HG03342 (cell line): ENCODE measurements at regions not wholly inside any gene's neighbourhood (a gene's known extent, or its start where the extent isn't known, plus 50 kb on each side); places are given as distances from the start of the nearest gene placed in this dataset.

Source experiments
- ATAC-seq: cut with Tn5 transposase; IDR thresholded peaks from one replicate; pipeline ENCODE4 v1.9.1; 2021; ENCODE audit warnings: mild to moderate bottlenecking, moderate library complexity; ENCODE audit not compliant: unreplicated experiment

- ATAC-seq: no peak
Measured at GRCh38 chr5:1707467-1707866, 92.2 kb downstream of the MRPL36 start.

- ATAC-seq: no peak
Measured at GRCh38 chr5:1706428-1706827, 93.2 kb downstream of the MRPL36 start.

- no peak for ATAC-seq
Measured at GRCh38 chr5:1706021-1706420, 93.6 kb downstream of the MRPL36 start.

GRCh38 chr5:1704676-1705075, 95.0 kb downstream of the MRPL36 start:
- ATAC-seq: no peak

- ATAC-seq: no peak
Measured at GRCh38 chr5:1704266-1704665, 95.4 kb downstream of the MRPL36 start.

- ATAC-seq: no peak
Measured at GRCh38 chr5:1703352-1704050, 96.1 kb downstream of the MRPL36 start.

DNA sequence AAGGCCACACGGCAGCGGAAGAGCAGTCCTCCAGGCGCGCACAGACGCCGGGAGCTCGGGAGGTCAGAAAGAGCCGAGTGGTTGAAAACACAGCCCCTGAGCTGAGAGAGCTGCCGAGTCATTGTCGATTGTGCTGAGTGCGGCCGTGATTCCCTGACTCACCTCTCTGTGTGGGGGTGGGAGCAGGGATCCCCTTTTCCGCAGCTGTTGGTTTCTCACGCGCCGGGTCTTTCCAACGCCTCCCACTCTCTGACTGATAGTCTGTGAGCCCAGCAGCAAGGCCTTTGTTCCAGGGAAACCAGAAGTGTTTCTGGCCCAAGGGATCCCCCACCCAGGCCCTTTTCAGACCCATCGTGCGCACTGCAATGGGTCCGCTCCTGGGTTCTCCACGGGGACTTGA, 97.3 kb downstream of the MRPL36 start:
- ATAC-seq: no peak

DNA sequence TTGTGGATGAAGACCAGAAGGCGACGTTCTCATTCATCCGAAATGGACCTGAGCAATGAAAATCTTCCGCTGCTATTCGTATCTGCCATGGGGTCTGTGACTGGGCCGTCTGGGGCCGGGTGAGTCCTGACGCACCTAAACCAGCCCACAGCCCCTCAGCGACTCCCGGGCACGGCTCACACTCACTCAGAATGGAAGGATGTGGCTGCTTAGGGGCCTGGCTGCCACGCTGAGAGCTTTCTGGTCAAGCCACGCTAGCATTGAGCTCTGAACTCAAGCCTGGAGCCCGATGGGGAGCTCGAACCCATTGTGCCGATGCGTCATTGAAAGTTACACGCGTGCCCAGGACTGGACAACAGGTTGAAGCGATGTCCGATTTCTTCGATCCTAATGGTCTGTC, 97.8 kb downstream of the MRPL36 start:
- ATAC-seq: no peak

DNA sequence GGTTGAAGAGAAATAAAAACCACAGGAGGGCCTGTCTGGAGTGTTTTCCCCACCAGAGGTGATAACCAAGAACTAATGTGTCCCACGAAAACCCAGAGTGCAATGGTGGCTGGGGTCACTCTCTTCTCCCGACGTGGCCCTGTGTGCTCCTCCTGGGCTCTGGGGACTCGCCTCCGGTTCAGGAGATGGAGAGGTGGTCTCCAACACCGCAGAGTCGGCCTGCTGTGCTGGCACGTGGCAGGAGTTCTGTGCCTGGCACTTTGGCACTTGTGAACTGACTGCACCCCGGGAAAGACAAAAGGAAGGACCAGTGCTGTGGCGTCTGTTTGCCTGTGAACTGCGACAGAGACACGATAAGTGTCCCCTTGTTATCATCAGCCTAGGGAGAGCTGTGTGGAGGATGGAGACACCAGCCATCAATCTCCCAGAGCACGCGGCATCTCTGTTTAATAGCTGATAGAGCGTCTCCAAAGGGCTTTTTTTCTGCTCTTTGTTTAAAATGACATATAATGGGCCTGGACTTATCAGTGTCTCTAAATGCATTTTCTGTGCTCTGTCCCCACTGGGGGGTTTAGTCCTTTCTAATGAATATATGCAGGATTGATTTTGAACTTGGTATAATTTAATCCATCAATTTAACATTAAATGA, 98.3 kb downstream of the MRPL36 start:
- no peak for ATAC-seq

DNA sequence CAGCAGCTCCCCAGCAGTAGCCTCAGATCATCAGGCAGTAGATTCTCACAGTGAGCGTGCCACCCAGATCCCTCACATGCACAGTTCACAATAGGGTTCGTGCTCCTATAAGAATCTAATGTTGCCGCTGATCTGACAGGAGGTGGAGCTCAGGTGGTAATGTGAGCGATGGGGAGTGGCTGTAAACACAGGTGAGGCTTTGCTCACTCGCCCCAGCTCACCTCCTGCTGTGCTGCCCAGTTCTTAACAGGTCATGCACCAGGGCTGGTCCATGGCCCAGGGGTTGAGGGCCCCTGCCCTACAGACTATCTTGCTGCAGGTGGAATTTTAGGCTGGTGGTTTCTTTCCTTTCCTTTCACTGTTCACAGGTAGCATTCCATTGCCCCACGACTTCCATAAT, 100.2 kb downstream of the MRPL36 start:
- ATAC-seq: no peak

DNA sequence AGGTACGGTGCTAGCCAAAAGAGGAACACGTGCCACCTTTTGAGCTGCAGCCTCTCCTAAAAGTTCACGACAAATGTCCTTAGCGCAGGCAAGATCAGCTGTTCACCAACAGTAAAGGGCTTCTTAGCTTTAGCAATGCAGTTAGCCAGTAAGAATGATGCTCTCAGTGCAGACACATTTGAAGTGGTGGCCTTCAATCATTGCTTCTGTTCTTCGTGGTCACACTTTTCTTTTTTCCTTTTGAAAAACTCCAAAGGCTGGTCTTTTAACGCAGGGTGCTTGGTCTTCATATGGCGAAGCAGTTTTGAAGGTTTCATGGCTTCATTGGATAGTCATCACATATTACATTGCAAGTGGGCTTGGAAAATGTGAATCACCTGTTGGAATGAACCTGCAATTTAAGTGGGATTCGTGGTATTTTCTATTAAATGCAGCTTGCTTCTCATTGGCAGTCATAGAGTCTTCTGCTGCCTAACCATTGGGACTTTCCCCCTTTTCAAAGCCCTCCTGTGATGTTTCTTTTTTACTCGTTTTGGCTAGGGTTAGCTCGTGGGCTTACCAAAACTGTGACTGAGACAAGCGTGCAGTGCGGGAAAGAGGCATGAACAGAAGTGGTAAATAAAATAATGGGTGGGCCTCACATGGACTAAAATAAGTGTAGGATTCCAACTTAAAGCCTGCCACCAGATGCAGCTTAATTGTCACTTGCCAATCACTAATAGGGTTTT, 100.9 kb downstream of the MRPL36 start:
- no peak for ATAC-seq

DNA sequence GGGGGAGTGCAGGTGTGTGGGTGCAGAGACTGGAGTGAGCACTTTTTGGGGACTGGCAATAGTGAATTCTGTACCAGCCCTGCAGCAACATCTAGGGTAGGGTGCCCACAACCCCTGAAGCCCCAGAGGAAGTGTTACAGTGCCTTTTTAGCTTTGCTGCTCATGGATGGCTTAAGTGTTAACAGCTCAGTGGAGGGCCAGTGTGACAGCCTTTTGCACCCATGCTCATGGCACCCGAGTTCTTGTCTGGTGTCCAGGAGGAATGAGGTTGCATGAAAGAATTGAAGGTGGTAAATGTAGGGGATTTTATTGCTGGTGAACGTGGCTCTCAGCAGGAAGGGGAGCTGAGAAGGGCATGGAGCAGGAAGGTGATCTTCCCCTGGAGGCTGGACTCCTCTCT, 107.3 kb downstream of the MRPL36 start:
- ATAC-seq: no peak

DNA sequence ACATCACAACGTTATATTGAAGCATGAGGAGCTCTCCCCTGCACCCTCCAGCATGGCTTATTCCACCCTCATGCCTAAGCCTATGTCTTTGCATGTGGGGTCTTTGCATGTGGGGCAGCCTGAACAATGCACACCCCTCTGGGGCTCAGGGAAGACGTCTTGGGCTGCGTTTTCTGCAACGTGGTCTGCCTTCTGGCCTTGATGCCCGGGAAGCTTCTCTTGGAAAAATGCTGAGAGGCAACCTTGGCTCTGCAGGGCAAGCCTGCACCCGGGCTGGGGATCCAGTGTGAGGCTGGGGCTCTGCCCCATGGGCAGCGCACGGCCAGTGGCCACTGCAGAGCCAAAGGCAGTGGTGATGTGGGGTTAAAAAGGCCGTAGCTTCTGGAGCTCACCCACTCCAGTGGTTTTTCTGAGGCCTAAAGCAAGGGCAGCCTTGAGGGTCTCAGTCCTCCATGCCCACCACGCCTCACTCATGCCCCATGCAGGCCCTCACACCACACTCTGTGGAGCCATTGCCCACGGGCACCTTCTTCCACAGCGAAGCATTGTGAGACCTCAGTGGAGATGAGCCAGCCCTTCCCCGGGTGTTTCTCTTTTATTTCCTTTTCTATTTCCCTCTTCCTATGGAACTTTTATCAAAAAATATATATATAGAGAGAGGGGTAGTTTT, 112.2 kb downstream of the MRPL36 start:
- no peak for ATAC-seq

DNA sequence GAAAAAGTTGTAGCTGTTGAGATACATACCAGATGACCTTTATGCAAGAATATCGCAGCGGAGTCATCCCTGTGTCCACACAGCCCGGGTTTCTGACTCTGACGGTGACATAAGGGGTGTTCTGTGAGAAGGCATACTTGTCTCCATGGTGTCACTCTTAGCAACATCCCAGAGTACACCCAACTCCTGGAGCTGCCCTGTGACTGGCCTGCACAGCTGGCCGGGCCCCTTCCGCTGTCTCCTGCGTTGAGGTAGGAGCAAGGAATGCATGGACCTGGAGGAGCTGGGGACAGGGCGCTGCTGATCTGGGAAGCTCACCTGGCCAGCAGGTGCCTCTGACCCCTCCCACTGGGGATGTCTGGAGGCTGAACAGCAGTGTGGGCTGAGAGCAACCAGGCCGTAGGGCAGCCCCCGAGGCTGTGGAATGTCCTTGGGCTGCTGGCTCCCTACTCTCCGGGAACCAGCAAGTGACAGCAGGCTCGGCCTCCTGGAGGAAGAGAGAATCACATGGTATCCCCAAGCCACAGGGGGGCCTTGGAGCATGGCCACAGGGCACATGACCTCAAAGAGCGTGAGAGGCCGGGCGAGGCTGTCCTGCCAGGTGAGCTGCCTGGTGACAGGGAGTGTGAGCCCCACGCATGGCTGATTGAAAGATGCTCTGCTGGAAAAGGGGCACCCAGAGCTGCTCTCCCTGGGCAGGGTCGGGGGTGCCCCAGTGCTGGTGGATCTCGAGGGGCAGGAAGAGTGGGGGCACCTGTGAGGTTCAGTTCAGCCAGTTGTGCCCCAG, 113.4 kb downstream of the MRPL36 start:
- no peak for ATAC-seq

DNA sequence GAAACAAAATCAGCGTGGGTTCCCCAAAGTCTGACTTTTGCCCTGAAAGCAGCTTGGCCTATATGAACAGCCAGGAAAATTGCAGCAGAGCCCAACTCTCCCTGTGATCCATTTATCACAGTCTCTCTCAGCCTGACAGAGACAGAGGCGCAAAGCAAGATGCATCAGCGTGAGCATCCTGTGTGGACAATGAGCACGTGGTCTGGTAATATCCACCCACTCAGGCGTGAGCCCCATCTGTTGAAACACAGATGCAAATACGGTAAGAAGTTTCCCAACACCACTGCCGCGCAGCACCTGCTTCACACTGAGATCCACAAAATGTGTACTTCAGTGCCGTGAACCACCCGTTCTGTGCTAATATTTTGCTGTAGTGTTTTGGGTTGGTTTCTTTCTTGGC, 114.6 kb downstream of the MRPL36 start:
- no peak for ATAC-seq

DNA sequence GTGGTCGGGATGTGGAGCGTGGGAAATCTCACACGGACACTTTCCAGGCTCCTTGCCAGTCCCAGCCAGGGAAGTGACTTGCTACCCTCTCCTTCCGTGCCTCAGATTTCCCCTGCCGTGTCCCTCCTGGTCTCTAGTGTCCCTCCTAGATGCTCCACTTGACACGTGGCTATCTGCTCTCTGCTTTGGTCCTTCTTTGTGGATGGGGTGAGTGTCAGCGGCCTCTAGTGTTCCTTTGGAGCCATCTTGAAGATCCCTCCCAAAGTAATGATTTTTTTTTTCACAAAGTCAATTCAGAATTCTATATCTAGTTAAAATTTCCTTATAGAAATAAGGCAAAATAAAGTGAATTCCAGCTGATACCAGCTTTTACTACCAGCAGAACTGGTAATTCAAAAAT, 117.7 kb downstream of the MRPL36 start:
- ATAC-seq: no peak

- ATAC-seq: no peak
Measured at GRCh38 chr5:1673042-1673677, 126.5 kb downstream of the MRPL36 start.

GRCh38 chr5:1672396-1672795, 127.2 kb downstream of the MRPL36 start:
- no peak for ATAC-seq

GRCh38 chr5:1671351-1671750, 128.3 kb downstream of the MRPL36 start:
- no peak for ATAC-seq

GRCh38 chr5:1670351-1670750, 129.3 kb downstream of the MRPL36 start:
- no peak for ATAC-seq
